GM19438 (cell line): ENCODE measurements at regions not wholly inside any gene's neighbourhood (a gene's known extent, or its start where the extent isn't known, plus 50 kb on each side); places are given as distances from the start of the nearest gene placed in this dataset.
"Not testable (repeated sequence)": the region's sequence is repeated elsewhere in the genome, so short reads cannot be mapped to it uniquely, and the experiment has no call there.

Experiments
- ATAC-seq: cut with Tn5 transposase; IDR thresholded peaks from one replicate; pipeline ENCODE4 v1.9.1; 2021; ENCODE audit warnings: low read depth; ENCODE audit not compliant: unreplicated experiment

DNA sequence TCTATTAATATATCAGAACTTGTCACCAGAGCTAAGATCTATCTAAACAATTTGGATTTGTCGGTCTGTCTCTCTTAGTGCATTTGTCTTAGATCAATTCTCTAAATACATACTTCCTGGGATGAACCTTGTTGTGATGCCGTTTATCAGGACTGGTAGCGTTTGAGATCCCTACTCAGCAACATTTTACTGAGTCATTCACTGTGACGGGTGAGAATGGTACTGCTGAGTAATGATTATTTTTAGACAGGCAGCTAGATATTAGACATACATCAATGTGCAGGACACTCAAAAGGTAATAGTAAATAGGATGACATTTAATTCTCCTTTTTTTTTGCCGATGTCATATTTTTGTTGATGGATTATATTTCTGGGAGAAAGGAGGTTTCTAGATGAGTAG is 209.0 kb downstream of the CSNK1G3 start:
- ATAC-seq = no peak

DNA sequence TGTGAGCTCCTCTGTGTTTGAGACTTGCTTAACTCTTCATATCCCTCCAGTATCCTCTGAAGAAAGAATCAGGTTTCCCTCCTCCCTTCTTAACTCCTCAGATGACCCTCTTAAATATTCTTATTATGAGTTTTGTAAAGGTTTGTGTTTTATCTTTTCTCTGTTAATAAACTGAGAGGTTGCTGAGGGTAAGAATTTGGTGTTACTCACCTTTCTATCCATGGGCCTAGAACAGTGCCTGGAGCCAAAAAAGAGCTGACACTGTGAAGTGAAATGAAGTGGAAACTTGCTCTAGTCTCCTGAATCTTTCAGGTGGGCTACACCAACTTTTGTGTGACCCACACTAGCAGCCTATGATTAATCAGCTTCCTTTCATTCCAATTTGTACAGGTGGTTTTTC is 208.4 kb downstream of the CSNK1G3 start:
- ATAC-seq = no peak

DNA sequence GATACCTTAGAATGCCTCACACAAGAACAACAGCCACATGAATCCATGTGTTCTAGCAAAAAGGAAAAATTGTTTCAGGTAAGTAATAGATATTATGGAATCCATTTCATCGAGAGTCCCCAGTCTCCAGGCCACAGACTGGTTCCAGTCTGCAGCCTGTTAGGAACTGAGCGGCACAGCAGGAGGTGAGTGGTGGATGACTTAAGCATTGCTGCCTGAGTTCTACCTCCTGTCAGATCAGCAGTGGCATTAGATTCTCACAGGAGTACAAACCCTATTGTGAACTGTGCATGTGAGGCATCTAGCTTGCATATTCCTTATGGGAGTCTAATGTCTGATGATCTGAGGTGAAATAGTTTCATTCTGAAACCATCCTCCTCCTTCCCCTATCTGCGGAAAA is 207.0 kb downstream of the CSNK1G3 start:
- ATAC-seq = no peak

DNA sequence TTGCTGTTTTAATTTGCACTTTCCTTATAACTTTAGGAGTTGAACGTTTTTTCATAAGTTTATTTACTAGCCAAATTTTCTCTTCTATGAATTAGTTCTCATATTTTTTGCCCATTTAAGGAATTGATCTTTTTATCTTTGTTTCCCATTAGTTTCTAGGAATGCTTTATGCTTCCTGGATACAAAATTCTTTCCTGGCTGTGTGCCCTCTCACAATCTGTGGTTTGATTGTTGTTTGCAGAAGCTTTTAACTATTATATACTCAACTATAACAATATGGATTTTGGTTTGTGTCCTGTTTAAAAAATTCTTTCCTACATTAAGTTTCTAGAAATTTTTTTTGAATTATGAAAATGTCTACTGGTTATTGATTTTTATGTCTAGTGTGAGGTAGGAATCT is 206.3 kb downstream of the CSNK1G3 start:
- ATAC-seq = no peak

DNA sequence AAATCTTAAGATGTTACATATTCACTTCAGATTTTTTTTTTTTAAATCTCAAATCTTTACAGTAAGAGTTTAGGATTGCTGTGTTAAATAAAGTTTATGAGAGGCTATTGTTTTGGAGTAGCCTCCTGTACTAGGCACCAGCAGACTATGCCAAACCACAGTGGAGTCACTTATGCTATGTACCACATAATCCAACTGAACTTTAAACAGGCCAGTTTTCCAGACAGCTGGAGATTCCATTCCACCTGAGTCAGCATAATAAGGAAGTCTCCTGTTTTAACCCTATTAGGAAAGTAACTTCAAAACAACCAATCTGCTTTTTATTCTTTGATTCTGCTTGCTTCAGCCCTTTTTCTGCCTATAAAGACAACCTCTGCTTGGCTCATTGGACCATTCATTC is 205.2 kb downstream of the CSNK1G3 start:
- no peak for ATAC-seq

DNA sequence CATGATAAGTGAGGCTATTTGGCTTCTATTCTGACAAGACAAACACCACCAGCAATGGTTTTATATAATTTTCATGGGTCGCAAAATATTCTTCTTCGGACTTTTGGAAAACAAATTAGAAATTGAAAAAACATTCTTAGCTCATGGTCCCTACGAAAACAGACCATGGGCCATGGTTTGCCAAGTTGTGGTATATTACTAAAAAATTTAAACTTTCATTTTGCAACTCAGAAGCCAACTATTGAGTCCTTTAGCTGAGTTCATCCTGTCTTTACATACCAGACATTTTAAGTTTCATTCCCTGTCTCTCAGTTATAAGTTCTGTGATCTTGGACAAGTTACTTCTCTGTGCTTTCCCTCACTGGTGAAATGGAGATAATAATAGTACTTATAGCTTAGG is 198.1 kb downstream of the CSNK1G3 start:
- ATAC-seq = no peak

DNA sequence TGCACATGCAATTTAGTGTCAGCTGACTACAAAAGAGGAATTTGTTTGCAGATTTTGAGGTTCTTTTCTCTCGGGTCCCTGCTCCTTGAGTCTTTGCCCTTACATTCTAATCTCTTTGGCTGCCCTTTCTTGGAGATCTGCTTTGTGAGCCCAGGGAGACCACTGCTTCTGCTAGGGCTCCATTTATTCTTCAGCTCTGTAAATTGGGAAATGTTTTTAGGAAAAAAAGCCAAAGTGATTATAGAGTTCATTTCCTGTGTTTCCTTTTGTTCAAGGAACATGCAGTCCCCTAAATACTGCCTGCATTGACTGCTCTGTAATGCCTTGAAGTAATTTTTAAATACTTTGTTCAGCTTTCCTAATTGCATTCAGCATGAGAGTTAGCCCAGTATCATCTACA is 197.4 kb downstream of the CSNK1G3 start:
- ATAC-seq = no peak

DNA sequence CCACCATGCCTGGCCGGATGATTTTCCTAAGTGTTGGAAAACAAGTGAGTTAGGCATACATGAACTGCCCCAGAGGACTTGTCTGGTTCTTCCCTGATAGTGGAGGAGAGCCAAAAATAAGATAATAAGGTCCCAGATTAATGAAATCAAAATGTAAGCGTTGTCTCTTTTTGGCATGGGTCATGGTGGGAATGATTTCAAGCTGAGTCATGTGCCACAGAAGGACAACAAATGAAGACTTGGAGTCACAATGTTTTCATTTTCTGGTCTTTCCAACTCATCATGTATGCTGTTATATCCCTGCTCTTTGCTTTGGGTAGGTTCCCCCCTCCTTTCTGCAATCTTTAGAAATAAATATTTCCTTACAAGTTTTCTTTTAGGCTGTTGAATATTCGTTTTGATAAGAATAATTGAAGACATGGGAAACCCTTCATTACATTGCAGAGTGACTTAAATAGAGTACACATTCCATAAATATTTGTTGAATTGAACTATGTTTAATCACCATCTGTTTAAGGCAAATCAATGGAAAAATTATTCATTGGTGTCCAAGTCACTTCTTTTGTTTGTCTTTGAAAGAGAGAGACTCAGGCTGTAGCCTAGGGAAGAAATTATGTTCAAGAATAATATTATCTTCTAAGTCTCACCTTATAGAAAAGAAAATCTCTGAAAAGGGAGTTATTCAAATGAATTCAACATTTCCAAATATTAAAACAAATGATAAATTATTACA is 196.3 kb downstream of the CSNK1G3 start:
- no peak for ATAC-seq

DNA sequence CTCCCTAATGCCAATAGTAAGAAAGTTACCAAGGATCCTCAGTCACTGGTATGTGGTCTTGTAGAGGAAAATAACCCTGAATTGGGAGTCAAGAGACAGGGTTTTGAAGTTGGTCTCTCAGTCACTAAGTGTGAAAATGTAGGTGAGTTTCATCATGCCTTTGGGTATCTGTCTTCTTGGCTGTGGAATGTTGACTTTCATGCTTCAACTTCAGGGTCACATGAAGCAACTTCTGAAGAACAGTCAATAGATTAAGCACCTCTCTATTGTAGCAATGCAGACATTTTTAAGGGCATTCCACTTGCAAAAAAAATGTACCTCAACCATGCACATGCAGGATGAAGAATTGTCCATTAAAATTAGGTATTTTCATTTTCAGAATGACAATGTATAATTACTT is 194.6 kb downstream of the CSNK1G3 start:
- ATAC-seq = no peak

DNA sequence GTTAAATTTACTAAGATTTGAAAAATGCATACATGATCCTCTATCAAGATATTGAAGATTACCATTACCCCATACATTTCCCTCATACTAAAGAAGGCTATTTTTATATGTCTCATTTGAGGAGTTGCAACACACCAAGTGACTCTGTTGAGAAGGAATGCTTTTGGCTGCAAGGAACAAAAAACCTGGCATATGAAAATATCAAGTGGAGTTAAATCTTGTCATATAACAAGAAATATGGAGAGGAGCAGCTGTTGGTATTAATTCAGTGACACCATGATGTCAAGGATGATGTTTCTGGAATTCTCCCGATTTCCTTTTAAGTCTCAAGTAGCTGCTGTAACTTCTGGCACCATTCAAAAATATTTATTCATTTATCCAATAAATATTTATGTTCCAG is 193.8 kb downstream of the CSNK1G3 start:
- no peak for ATAC-seq

DNA sequence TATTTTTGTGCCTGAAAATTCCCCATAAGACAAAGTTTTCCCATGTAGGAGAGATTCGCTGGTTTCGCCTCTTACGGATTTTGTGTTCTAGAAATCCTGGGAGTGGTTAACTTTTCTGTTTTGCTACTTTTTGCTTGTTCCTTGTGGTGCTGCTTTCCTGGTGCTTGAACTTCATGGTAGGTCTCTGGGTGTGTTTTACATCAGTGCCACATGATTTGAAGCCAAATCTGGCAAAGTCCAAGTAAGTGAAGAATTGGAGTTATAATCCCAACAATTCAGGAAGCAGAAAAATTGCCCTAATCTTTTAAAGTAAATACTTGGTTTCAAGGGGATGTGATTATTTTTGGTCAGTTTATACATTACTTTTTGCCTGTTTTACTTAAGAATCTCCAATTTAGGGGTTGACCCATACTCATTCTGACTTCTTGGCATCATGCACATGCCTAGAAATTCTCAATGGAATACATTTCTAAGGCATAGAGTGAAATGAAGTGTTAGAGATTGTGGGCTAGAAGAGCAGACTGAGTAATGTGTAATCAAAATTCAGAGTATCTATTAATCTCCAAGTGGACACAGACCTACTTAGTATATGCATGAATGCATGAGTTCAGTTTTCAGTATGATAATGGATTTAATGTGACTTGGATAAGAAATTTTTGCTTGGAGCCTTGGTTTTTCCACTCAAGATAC is 189.7 kb downstream of the CSNK1G3 start:
- no peak for ATAC-seq

DNA sequence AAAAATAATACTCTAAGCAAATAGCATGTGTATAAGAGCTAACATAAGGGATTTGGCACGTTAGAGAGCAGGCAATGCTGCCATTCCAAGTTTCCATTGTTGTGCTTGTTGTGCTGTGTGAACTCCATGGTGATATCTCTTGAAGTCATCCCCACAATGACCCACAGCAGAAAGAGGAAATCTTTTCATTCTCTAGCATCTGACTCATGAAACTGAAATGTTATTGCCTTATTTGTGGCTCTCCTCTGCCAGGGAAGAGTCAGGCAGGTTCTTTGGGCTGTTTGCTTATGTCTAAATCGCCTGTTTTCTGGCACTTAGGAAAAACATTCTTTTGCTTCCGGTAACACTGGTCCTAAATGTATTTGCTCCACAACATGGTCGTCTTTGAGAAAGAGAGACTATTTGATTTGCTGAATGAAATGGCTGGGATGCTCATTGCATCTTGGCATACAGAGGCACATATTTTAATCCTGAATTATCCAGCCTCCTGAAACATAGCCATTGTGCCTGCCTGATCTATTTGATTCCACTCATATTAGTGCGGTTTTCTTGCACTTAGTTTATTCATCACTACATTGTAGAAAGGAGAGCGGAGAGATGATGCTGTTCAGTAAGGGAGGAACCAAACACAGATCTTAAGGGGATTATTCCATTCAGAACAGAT is 188.8 kb downstream of the CSNK1G3 start:
- no peak for ATAC-seq

DNA sequence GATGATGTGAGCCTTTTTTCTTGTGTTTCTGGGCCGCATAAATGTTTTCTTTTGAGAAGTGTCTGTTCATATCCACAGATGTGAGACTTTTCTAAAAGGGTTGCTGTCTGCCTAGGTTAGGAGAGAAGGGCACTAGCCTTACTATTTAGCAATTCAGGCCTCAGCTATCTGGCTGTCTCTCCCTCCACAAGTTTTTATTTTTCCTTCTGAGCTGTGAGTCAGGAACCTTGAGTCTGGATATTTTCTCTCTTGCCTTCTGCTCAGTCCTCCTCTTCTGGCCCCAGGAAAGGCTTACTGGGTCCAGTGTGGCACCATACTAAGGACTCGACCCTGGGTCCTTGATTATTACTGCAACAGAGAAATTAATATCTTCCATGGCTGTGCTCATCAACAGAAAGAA is 187.6 kb downstream of the CSNK1G3 start:
- no peak for ATAC-seq

DNA sequence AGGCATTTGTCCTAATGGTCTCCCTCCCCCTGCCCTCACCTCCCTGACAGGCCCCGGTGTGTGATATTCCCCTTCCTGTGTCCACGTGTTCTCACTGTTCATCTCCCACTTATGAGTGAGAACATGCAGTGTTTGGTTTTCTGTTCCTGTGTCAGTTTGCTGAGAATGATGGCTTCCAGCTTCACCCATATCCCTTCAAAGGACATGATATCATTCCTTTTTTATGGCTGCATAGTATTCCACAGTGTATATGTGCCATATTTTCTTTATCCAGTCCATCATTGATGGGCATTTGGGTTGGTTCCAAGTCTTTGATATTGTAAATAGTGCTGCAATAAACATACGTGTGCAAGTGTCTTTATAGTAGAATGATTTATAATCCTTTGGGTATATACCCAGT is 187.0 kb downstream of the CSNK1G3 start:
- not testable (repeated sequence) for ATAC-seq

DNA sequence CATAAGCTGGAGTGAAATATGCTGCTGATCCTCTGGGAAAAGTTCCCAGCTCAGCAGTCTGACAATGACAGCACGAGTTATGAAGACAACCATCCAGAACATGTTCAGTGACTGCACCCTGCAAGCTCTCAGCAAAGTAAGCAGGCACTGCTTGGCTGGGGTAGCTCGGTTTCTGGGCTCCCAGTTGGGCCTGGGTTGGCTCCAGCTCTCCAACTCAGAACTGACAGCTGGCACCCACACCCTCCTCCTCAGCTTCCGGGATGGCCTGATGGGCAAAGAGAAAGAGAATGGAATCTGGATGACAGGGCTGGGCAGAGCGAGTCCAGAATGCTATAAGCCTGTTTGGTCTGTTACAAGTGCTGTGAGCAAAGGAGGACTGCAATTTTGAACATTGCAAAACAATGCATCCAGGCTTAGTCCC is 185.0 kb downstream of the CSNK1G3 start:
- ATAC-seq = no peak

DNA sequence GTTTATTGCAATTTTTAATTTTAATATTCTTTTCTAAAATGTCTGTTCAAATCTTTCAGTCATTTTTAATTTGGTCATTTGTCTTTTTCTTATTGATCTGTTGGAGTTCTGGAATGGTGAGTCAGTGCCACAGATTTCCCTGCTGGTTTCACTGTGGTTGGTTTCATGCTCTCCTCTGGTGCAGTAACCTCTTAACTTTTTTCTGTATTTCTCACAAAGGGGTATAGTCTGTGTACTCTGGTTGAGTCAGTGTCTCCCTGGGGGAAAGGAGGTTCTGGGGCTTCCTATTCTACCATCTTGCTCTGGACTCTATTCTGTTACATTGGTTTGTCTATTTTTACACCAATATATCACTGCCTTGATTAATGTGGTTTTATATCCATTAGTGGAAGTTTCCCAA is 178.8 kb downstream of the CSNK1G3 start:
- no peak for ATAC-seq

DNA sequence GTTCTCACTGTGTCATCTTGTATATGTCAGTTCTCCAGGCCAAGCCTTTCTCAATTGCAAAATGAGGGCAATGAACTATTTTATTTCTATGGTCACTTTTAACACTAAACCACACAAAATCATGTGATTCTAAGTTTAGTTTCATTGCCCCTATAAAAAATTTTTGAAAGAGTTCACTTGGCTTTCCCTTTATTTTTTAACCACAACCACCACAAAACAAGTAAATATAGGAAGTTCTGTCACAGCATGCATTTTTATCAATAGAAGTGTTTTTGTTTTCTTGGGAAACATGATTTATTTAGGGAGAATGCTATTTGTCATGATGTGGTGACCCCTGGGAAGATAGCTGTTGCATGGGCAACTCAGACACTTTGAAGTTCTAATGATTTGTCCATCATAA is 169.1 kb downstream of the CSNK1G3 start:
- no peak for ATAC-seq

DNA sequence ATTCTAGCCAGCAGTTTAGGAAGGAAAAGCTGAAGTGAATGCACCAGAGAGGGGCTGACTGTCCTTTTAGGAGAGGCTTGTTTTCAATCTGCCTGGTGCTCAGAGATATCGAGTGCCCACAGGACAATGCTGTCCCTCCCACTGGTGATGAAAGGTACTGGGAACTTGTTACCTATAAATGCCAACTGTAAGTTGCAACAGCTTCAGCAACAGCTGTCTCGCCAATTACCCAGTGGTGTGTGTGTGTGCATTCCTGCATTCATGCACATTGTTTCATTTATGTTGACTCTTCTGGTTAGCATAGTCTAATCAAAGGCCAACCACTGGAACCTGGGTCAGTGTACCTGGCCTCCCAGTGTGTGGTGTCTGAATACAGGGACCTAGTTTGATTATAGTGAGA is 161.1 kb downstream of the CSNK1G3 start:
- no peak for ATAC-seq

DNA sequence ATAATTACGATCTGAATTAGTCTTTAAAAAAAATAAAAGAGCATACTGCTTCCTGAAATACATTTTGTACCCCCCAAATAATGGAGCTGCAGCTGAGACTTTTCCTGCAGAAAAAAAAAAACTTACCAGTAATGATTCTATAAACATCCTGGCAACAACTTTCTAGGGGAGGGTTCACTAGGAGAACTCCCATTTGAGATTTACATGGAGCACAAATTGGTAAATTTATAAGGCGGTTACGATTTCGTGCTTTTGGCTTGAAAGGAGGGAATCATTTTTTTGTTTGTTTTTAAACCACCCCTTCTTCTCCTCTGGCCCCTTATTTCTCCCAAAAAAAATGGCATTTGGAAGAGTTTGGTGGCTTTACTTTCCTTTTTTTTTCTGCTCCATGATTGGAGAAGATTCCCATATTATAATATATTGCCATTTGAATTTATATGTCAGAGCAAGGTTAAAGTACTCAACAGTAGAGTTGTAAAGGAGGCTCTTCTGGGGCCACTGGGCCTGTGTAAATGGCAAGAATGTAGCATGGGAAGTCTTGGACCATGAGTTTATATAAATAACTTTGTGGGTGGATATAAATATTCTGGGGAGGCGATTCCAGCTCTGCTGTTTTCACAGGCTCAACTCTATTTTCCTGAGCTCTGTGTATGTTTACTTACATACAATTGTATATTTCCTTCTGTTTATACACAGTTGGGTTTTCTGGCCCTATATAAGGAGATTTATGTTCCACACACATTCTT is 159.9 kb downstream of the CSNK1G3 start:
- ATAC-seq = no peak

DNA sequence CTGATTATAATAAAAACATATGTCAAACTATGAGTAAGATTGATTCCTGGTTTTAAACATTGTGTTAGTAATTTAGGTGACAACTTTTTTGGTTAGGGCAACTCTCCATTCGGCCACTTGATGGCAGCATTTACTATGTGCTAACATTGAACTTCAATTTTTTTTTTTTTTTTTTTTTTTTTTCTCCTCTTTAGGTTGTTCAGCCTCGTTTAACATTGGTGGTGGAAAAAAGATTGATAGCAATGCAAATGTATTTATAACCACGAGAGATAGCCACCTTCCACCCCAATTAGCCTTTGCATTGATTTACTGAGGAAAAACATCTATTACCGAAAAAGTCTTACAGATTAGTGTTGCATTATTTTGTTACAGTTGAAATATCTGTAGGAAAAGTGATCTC is 159.1 kb downstream of the CSNK1G3 start:
- ATAC-seq = no peak
